NCI-H1930 (cell line): ENCODE measurements at regions not wholly inside any gene's neighbourhood (a gene's known extent, or its start where the extent isn't known, plus 50 kb on each side); places are given as distances from the start of the nearest gene placed in this dataset.

Experiments used
- DNase-seq, 2 experiments: peaks; one replicate each; lab custom pipeline; 2025; lab: John Stamatoyannopoulos, UW

DNA sequence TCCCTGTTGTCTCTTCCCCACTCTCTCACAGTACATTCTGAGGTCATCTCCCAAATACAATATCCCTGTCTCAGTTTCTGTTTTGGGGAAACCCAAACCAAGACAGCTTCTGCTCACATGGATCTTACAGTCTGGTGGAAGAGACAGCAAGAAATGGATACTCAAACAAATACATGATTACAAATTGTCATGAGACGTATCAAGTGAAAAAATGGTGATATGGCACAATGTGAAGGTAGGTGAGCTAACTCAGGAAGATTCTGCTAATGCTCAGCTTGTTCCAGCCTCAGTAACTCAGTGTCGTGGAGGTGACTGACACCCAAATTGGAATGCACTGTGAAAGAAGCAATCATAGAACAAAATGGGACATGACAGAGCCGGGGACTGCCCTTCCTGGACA is 68.3 kb downstream of the CHST1 start:
- no peak for DNase-seq

DNA sequence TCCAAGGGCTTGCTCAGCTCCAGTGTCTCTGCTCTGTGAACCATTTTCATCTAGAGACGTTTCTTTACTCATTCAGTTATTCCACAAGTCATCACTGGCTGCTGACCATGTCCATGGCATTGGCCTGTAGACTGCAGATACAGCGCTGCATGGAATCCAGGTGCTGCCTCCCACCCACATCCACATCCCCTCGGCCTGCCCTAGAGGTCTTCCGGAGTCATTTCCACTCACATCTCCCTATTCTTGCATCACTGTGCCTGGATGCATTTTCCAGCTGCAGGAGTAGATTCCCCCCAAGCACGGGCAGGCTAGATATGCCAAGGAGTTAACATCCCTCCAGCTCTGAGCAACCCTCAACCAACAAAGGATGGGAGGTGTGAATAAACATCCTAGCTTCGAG is 68.9 kb downstream of the CHST1 start:
- no peak for DNase-seq

DNA sequence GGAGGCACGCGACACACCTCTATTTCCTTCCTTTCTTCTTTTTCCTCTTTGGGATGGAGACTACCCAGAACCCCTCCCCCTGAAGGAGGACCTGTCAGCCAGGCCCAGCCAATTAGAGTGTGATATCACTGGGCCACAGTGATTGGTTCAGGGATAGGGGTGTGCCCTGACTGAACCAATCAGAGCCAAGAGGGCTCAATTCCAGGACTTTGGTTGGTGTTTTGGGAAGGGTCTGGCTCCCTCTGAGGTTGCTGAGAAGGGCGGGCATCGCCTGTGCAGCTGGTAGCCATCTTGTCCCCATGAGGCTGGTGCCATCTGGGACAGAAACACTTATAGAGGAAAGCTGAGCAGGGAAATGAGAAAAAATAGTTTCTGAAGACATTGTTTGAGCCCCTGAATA is 71.4 kb downstream of the CHST1 start:
- no peak for DNase-seq

DNA sequence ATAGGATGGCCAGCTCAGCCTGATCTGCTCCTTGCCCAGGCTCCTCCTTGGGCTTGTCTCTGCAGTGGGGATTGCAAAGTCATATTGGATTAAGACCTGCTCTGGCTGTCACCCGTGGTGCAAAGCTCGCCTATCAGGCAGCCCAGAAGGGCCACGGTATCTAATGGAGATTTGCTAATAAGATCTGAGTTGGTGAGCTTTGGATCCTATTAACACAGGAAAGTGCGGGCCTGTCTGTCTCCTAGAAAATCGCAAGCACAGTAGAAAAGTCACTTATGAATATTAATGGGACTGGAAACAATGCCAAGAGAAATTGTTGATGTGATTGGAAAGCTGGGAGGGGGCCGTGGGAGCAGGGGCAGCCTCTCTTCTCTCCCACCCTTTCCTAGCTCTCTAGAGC is 72.8 kb downstream of the CHST1 start:
- no peak for DNase-seq

DNA sequence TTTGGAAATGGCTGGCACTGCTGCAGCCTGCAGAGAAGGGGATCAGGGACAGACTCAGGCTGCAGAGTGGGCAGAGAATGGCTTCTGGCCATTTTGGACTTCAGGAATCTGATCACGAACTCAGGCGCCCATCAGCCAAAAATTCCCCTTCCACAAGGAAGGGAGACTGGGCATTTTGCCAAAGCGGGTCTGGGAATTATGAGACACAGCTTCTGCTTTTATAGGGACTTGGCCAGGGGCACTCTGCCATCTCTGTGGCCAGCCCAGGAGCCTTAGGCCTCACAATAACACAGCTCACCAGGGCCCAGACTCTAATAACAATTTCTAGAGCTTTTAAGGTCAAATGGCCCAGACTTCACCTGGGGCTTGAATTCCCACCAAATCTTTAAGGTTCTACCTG is 74.7 kb downstream of the CHST1 start:
- DNase-seq: no peak

DNA sequence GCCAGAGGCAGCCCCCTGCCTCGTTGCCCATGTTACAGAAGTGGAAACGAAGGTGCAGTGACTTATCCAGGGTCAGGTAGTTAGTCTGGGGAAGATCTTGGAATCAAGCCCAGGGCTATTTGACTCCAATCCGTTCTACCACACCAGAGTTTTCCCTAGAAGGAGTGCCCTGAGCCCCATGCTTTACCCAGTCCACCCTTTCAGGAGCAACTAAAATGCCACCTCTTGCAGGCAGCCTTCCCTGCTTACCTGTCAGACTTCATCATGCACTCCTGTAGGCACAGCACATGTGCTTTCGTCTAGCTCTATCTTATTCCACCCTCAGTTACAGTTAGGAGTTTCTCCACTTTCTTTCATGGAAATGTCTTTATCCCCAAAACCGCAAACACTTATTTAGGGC is 80.2 kb downstream of the CHST1 start:
- no peak for DNase-seq

DNA sequence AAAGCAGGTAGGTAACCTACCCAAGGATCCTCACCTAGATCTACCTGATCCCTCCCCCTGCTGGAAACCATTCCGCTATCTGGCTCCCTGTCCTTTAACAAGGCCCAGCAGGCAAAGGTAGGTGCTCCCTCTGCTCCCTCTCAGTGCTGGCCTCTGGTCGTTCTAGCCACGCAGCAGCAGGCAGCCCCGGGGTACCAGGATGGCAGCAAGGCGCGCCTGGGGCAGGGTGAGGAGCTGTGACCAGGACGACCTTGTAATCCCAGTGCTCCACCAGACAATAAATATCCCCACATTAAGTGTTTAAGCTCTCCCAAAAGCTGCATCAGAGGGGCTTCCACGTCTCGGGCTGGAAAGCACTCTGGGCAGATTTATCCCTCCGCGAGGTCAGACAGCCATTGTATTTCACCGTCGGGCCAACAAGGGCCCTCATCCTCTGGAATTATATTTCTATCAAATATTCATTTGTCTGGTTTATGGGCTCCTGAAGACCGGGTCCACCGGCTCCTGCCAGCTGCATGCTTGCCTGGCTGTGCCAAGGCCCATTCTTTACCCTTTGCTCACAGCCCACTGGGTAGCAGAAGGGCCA is 81.3 kb downstream of the CHST1 start:
- DNase-seq: no peak

DNA sequence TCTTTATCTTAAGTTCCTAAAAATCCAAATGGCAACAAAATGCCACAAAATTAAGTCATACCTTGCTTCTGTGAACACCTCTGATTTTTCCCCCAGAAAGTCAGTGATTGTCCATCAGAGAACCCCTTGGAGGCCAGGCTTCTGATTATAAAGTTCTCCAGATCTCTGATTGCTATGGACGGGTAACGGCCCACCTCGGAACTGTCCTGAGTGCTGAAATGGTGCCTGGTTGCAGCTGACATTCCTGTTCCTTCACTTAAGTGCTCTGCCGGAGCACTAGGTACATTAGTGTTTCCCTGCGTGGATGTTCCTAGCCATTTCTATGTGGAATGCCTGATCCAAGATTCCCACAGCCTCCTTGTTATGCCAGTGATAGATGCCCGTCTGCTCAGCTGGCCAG is 85.0 kb downstream of the CHST1 start:
- DNase-seq: no peak

DNA sequence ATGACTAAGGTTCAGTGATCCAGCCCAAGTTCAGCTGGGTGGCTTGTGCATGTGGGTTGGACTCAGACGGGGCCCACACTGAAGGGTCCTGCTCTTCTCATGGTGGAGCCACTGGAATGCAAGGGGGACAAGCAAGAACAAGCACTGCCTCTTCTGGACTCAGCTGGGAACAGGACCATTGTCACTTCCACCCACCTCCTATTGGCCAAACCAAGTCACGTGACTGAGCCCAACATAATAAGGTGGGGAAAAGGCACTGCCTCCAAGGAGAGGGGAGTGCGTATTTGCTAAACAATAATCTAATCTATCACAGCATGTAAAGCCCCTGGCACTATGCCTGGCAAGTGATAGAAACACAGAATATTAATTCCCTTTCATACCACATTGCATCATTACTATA is 87.1 kb downstream of the CHST1 start:
- no peak for DNase-seq

DNA sequence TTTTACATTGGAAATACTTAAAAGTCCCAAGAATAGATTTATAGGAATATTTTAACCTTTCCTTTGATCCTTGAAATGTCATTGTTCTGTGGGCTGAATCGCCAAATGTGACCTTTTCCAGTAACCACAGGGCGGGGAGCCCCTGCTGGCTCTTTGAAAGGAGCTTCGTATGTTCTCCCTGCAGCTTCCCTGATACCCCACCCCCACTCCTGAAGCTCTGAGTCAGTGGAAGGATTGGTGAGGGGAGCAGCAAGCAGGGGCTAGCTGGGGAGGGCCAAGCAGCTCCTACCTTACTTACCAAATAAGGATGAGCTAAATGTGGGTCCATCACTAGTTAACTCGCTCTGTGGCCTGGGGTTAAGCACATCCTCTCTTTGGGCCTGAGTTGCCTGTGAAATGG is 87.7 kb downstream of the CHST1 start:
- DNase-seq: no peak

DNA sequence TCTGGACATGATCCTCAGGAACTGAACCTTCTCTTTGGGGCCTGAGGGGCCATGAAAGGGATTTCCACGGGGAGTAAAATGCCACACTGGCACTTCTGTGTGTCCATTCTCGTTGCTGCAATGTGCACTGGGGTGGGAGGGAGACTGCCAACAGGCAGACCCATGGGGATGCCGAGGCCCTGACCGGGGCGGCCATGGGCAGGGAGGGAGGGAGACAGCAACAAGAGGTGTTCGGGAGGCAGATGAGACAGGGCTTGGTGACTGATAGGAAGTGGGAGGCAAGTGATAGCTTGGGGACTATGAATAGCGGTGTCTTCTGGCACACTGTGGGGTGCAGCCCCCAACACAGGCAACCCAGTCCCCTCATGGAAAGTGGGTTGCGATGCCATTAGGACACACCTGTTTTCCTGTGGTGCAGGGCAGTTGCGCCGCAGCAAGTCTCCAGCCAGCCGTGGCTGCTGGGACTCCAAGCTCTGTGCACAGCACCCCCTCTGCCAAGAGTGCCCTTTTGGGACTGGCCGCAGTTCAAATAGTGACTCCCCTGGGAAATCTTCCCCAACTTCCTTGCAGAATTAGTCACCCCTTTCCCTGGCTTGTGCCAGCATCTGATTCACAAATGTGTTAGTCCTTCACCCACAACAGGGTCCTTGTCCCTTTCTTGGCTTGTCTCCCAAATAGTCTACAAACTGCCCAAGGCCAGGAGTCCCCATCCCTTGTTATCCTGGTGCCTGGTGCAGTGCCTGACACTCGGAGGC is 88.8 kb downstream of the CHST1 start:
- no peak for DNase-seq

DNA sequence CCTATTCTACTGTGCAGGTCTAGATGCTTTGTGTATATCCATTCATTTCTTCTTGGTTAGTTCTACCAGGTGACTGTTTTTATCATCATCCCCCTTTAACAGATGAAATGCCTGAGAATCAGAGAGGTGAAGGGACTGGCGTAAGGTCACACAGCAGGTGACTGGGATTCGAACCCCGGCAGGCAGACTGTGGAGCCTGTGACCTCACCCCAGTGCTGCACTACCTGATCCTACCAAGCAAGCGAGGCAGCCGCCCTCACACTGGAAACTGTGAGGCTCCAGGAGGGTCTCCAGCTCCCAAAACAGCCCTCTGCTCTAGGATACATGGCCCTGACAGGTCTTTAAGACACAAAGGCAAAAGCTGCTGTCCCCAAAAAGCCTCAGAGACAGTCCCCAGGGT is 91.7 kb downstream of the CHST1 start:
- DNase-seq: no peak

DNA sequence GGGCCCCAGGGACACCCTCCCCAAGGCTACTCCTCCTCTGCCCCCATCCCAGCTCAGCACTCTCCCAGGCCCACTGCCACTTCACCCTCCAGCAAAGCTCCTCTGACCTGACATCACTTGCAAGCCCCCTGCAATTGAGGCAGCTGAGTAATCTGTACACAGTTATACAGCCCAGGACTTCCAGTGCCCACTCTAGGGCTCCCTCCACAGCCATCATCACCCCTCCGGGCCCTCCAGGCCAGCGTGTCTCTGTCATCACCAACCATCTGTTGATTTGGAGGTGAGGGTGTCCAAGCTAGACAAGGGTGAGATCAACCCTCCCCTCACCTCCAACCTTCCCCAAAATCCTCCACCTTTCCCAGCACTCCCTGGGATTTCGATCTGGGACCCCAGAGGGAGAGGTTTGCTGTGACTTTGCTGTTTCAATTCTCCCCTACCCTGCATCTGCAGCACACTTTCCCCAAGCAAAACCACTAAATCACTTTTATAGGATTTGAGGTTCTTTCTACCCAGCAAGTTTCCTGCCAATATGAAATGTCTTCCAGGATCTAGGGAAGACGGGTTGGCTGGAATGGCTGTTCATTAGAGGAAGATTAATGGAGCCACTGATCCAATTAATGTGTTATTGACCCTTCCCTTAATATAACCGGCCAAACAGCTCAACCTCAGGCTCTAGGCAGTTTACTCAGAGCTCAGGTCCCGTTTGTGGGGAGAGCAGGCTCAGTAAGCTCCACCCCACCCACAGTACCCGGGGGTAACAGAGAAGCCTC is 92.9 kb downstream of the CHST1 start:
- no peak for DNase-seq

DNA sequence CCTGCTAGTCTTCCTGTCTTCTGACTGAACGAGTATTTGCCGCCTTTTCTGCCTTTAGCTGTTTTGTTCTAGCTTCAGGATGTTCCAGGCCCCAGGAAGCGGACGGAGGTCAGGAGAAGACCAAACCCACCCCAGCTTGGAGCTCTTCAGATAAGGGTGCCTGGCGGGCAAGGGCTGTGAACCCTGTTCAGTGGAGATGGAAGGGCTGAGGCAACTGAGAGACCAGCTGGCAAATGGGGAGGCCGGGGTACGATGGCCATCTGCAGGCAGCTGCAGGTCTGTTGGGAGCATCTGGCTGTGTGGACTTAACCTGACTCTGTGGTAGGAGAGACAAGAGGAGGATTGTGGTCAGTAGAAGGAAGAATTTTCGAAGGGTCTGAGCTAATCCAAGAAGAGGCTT is 95.6 kb downstream of the CHST1 start:
- DNase-seq: no peak

DNA sequence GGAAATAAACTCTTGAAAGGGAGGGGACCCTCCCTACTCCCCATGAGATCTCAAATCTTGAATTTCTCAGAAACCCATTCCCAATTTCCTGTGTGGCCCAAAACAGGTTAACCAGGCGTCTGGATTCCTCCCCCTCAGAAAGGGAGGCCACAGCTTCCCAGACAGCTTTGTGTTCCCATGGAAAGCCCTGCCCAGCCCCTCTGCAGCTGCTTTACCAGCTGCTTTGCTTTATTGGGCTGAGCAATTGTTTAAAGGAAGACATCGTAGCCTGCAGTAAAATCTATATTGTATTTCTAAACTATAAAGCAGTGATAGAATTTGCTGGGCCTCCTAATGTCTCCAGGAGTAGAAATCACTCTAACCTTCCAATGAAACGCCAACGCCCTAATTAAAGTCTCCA is 97.4 kb downstream of the CHST1 start:
- DNase-seq: no peak

DNA sequence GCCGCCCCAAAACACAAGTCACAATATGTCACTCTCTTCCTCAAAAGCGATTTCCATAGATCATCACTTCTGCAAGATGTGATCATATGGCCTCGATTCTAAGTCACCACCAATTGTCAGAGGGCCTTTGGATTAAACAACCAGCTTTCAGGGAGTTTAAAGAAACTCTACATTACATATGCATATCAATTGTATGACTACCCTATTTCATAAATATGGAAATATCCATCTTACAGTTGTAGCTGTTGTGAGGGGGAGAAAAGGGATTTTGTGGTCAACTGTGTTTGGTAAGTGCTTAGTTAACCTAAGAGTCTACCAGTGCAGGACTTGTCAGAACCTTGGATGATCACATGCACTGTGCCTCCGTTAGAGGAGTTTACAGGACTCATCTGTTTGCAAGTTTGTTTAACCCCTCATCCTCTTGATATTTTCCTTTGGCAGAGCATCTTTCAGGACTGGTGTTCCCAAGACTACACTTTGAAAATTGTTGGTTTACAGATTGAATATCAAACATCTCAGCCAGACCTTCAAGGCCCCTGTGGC is 99.9 kb downstream of the CHST1 start:
- no peak for DNase-seq

DNA sequence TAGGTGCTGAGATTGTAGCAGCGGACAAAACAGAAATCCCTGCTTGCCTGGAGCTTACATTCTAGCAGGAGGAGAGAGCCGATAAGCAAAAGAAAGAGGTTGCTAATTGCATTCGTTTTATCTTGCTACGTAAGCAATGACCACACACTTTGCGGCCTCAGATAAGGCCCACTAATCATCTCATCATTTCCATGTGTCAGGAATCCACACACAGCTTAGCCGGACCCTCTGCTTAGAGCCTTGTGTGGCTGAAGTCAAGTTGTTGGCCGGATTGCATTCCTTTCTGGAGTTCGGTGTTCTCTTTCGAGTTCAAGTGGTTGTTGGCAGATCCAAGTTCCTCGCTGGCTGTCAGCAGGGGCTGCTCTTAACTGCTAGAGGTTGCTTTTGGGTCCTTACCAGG is 101.6 kb downstream of the CHST1 start:
- DNase-seq: no peak

DNA sequence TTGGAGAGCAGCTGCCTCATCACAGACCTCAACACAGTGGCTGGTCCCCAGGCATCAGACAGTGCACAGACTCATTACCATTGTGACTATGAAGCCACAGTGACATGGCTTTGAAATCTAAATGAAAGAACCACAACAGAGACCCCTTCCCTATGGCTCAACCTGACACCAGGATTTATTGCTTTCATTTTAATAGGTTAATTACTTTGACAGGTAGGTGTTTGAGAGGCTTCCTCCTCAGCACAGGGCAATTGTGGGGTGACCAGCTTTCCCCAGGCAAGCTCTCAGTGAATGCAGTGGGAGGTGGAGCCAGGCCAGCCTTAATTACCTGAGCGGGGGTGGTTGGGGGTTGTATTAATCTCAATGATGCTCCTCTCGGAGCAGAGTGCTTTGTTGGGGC is 102.3 kb downstream of the CHST1 start:
- DNase-seq: no peak

DNA sequence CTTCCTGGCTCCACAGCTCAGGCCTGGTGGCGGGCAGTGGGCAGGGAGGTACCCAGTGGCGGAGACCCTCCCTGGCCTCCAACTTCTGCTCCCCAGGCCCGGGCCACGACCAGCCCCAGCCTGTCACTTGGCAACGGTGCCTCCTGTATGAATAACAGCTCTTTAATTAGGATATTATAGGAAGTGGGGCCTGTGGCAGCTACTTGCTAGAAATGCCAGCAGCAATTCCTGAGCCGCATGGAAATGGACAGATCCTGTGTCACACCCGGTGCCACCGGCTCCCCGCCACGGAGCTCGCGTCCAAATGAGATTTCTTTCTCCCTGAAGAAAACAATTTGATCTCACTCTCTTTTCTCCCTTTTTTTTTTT is 104.5 kb downstream of the CHST1 start:
- DNase-seq: no peak

DNA sequence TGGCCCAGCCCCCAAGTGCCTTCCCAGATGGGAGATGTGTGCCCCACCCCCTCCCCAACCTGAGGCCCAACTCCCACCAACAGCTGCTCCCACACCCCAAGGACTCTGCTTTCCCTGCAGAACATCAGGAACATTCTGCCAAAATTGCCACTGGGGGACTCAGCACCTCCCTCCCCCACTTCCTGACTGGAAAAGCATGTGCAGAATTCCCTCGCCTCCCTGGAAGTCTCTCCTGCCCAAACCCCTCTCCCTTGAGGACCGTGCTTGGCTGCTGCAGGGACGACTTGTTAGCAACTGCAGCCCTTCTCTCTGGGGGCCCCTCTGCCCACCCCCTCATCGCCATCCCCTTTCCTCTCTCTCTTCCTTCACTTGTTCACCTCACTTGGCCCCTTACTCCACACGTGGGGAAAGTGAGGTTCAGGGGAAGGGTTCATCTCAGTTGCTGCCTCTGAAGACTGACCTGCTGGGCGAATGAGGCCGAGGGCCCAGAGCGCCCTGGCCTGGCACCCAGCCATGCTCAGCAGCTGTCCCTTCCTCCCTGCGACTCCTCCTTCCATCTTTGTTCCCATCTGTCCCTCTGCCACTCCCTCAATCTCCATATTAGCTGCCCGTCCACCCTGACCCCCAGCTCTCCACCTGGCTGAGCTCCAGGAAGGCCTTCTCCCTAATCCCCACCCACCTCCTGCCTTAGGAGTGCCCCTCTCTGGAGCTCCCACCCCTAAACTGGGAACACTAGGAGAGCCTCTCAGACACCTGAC is 105.1 kb downstream of the CHST1 start:
- DNase-seq: no peak

DNA sequence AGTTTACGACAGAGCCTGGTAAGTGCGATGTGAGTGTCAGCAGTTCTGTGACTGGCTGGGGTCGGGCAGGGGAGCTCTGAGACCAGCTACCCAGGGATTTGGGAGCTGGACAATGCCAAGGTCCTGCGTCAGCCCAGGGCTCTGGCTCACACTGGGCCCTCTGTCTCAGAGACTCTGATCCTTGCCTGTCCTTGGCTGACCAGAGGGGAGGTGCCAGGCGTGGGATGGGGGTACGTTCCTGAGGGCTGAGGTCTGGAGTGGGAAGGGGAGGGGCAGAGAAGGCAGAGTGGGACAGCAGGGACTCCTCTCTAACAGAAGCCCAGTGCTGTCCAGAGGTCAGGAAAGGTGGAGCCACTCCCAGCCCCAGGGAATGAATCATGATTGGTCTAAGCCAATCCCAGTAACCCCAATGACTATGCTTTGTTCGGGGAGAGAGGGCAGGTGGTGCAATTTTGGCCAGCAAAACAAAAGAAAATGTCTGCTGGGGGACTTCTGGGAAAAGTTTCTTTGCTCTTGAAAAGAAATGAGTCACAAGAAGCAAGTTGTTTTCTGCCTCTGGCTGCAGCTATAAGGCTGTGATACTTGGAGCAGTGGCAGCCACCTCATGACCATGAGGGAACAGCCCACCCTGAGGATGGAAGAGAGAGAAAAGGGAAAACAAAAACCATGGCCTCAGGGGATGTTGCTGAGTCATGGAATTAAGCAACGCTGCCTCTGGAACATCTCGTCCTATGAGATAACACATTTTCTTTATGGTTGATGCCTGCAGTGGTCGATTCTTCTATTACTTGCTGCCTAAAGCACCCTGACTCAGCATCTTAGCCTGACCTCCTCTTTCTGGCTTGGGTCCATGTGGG is 108.3 kb downstream of the CHST1 start:
- no peak for DNase-seq
